GM12872 (cell line): ENCODE measurements at regions not wholly inside any gene's neighbourhood (a gene's known extent, or its start where the extent isn't known, plus 50 kb on each side); places are given as distances from the start of the nearest gene placed in this dataset.

Source experiments
- CTCF ChIP-seq: IDR thresholded peaks from 3 replicates; pipeline ENCODE4 v1.5.1; 2011; ENCODE audit warnings: low read depth, mild to moderate bottlenecking, low read length, moderate library complexity; ENCODE audit not compliant: insufficient read depth

GRCh38 chr12:87815771-87816585 lies 213.2 kb downstream of the C12orf50 start:
- no peak for TF ChIP-seq CTCF

- no peak for TF ChIP-seq CTCF
Observed at GRCh38 chr12:87814625-87815024, 214.6 kb downstream of the C12orf50 start.

GRCh38 chr12:87813476-87814234 lies 215.5 kb downstream of the C12orf50 start:
- TF ChIP-seq CTCF = no peak

- no peak for TF ChIP-seq CTCF
Observed at GRCh38 chr12:87812681-87813080, 216.5 kb downstream of the C12orf50 start.

- TF ChIP-seq CTCF = no peak
Observed at GRCh38 chr12:87812030-87812429, 217.2 kb downstream of the C12orf50 start.

- no peak for TF ChIP-seq CTCF
Observed at GRCh38 chr12:87809916-87810315, 219.3 kb downstream of the C12orf50 start.

GRCh38 chr12:87807086-87807485 lies 222.1 kb downstream of the C12orf50 start:
- TF ChIP-seq CTCF = no peak
